ENCODE measurements at regions not wholly inside any gene's neighbourhood (a gene's known extent, or its start where the extent isn't known, plus 50 kb on each side); places are given as distances from the start of the nearest gene placed in this dataset.

DNA sequence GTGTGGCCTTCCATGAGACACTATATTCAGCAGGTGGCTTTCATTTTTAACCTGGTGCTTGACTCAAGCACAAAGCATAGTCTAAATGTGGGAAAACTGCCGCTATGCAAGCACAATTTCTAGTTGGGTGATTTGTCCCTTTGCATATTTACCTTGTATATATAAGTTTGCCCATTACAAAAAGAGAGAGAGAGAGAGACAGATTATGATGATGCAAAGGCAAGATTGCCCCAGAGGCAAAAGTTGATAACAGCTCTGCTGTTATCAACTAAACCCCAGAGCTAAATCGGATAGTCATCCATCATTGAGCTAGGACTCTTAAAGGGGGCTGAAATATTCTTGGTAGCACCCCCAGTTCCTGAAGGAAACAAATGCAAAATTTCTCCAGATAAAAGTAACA is 141.5 kb downstream of the AQP9 start:
- DNase-seq (no peak), ATAC-seq (no peak)
- peaks cover 43% of the 10 kb centered on the region for H3K27me3 Mint-ChIP-seq
- H3K9me3 ChIP-seq (ENCODE audit: control insufficient read depth, low read length, poor library complexity, severe bottlenecking), result no peaks in the 10 kb centered on the region
- no peak overlapping the region for H3K4me3 Mint-ChIP-seq
- H3K4me1 Mint-ChIP-seq, result no peaks in the 10 kb centered on the region
- H3K27ac Mint-ChIP-seq, result no peak overlapping the region
- H3K36me3 Mint-ChIP-seq (ENCODE audit: low read depth), result peaks cover 7% of the 10 kb centered on the region

DNA sequence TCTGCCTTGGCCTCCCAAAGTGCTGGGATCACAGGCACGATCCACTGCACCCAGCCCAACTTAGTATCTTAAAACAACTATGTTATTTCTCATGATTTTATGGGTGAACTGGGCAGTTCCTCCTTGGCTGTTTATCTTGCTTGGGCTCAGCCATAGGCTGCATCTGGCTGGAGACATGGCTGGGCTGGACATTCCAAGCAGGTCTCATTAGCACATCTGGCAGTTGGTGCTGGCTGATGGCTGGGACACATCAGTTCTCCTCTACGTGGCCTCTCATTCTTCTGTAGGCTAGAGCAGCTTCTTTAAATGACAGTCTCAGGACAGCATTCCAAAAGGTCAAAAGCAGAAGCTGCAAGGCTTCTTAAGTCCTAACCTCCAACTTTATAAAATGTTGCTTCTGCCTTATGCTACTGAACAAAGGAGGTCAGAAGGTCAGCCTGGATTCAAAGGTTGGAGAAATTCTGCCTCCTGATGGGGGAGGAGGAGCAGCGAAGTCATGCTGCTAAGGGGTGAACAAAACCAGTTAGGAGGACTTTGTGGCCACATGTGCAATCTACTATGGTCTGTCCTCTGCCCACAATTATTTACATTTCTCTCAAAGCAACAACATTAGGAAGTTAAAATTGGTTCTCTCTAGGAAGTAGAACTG is 144.0 kb downstream of the AQP9 start:
- Mint-ChIP-seq H3K4me3 (no peak overlapping the region), H3K4me1 (no peaks in the 10 kb centered on the region), H3K27ac (no peak overlapping the region), H3K27me3 (peaks cover 38% of the 10 kb centered on the region), H3K36me3 (ENCODE audit: low read depth) (peaks cover 7% of the 10 kb centered on the region)
- no peak for DNase-seq
- H3K9me3 ChIP-seq (ENCODE audit: control insufficient read depth, low read length, poor library complexity, severe bottlenecking), result no peaks in the 10 kb centered on the region
- no peak for ATAC-seq

DNA sequence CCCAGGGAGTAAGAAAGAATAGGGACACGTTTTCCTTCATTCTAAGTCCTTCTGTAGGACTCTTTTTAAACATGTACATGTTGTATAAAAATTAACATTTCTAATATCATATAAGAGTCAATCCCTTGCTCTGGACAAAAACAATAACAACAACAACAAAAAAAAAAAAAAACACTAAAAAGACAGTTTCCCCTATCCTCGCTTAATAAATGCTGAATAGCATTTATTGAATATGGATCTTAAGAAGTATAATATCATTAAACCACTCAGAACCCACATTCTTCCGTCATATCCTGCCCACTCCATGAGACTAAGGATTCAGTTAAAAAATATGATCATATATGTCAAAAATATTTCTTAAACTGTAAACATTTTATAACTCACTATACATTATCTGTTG is 145.1 kb downstream of the AQP9 start:
- Mint-ChIP-seq H3K4me3 (no peak overlapping the region), H3K27me3 (peaks cover 31% of the 10 kb centered on the region), H3K36me3 (ENCODE audit: low read depth) (peaks cover 7% of the 10 kb centered on the region), H3K27ac (no peak overlapping the region), H3K4me1 (no peaks in the 10 kb centered on the region)
- ATAC-seq (no peak), DNase-seq (no peak)
- no peaks in the 10 kb centered on the region for H3K9me3 ChIP-seq (ENCODE audit: control insufficient read depth, low read length, poor library complexity, severe bottlenecking)

DNA sequence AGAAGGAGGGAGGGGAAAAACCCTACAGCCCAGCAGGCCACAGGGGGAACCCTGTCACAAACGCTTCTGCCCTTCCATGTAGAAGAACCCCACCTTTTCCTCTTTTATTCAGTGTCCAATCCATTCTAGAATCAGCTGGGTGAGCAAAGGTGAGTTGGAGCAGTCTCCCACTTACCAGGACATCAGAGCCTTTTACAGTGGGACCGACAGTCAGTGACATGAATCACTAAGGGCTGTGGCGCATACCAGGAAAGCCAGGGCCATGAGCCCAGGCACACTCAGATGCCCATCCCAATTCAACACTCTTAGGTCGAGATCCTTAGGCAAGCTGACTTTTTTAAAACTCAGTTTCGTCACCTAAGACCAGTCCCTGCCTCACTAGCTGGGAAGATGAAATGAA is 146.1 kb downstream of the AQP9 start:
- H3K27ac Mint-ChIP-seq, result no peak overlapping the region
- DNase-seq (no peak), ATAC-seq (no peak)
- peaks cover 24% of the 10 kb centered on the region for H3K27me3 Mint-ChIP-seq
- no peaks in the 10 kb centered on the region for H3K4me1 Mint-ChIP-seq
- H3K36me3 Mint-ChIP-seq (ENCODE audit: low read depth), result peaks cover 7% of the 10 kb centered on the region
- H3K9me3 ChIP-seq (ENCODE audit: control insufficient read depth, low read length, poor library complexity, severe bottlenecking), result no peaks in the 10 kb centered on the region
- no peak overlapping the region for H3K4me3 Mint-ChIP-seq

DNA sequence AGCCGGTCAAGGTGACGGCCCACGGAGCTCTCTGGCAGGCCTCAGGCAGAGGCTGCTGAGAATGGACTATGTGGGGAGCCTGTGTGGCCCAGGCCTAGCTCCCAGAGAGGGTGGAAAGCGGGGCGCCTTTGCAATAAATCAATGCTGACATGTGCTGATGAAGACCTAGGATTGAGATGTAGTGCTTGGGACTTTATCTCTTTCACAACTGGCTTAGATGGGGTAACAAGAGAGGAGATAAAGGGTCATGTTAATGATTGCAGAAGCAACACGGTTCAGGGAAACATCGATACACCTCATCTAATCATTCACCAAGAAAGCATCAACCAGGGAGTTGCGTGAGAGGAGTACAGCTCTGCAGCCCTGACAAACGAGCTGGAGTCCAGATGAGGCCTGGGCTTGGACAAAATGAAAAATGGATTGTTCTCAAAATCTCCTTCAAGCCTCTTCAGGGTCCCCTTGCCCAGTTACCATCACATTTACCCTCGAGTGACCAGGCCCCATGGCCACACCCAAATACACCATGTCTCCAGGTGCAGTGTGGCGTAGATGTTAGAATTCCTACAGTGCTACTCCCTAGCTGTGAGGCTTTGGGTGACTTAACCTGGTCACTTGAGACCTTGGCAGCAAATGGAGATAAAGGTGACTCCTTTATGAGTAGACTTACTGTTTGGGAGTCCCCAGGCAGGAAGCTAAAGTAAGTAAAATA is 146.4 kb upstream of the LIPC start:
- peaks cover 15% of the 10 kb centered on the region for H3K27me3 Mint-ChIP-seq
- no peak for DNase-seq
- H3K4me3 Mint-ChIP-seq, result no peak overlapping the region
- ATAC-seq, result no peak
- no peak overlapping the region for H3K27ac Mint-ChIP-seq
- H3K9me3 ChIP-seq (ENCODE audit: control insufficient read depth, low read length, poor library complexity, severe bottlenecking), result no peaks in the 10 kb centered on the region
- H3K36me3 Mint-ChIP-seq (ENCODE audit: low read depth), result peaks cover 7% of the 10 kb centered on the region
- no peaks in the 10 kb centered on the region for H3K4me1 Mint-ChIP-seq

DNA sequence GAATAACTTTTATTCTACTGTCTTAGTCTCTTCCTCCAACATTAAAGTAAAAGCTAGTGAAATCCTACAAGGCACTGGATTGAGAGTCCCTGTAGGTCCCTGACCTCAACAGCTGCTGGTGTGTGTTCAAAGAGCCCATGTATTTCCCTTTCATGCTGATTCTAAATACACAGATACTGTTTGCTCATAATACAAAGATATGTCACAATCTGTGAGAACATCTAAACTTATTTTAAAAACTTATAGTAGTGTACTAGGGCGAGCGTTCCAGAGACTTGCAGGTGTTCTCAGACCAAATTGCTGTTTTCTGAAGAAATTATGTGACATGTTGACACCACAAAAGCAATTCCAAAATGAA is 145.9 kb upstream of the LIPC start:
- no peak for ATAC-seq
- H3K36me3 Mint-ChIP-seq (ENCODE audit: low read depth), result peaks cover 7% of the 10 kb centered on the region
- H3K27me3 Mint-ChIP-seq, result peaks cover 10% of the 10 kb centered on the region
- H3K27ac Mint-ChIP-seq, result no peak overlapping the region
- no peak overlapping the region for H3K4me3 Mint-ChIP-seq
- H3K4me1 Mint-ChIP-seq, result peaks cover 3% of the 10 kb centered on the region
- no peak for DNase-seq
- H3K9me3 ChIP-seq (ENCODE audit: control insufficient read depth, low read length, poor library complexity, severe bottlenecking), result no peaks in the 10 kb centered on the region

DNA sequence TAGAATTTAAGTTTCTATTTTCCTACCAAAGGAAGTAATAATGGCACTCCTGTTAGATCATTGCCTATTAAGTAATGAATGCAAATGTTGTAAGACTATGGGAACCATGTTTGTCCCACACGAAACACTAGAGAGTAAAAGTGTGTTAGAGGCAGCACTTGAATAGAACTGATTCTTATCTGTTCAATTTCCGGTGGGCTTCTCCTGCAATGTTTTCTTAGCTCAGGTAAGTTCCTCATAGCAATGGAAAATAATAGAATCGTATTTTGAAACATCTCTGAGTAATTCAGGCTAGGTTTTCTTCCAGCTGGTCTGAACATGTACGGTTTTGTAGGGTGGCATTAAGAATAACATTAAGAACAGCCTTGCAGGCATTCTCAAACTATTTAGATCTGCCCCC is 145.3 kb upstream of the LIPC start:
- Mint-ChIP-seq H3K27ac (no peak overlapping the region), H3K4me3 (no peak overlapping the region)
- no peak for ATAC-seq

DNA sequence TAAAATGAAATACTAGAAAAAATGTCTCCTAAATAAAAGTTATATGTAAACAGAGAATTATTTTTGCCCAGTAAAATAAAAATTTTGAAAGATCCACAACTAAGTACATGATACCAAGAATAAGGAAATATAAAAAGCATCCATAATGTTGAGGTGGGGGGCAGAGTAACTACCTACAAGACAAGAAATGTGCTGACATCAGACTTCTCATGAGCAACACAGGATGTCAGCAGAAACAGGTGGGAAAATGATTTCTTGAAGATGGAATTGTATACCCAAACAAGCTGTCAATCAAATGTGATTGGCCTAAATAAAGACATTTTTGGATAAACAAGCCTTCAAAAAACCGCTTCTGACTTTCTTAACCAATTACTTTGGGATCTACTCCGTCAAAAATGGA is 143.9 kb upstream of the LIPC start:
- H3K4me3 Mint-ChIP-seq, result no peak overlapping the region

More for the DNA sequence above, 145.3 kb upstream of the LIPC start:
- Mint-ChIP-seq H3K27me3 (peaks cover 5% of the 10 kb centered on the region), H3K4me1 (peaks cover 3% of the 10 kb centered on the region), H3K36me3 (ENCODE audit: low read depth) (peaks cover 3% of the 10 kb centered on the region)
- no peak for DNase-seq
- H3K9me3 ChIP-seq (ENCODE audit: control insufficient read depth, low read length, poor library complexity, severe bottlenecking), result no peaks in the 10 kb centered on the region

DNA sequence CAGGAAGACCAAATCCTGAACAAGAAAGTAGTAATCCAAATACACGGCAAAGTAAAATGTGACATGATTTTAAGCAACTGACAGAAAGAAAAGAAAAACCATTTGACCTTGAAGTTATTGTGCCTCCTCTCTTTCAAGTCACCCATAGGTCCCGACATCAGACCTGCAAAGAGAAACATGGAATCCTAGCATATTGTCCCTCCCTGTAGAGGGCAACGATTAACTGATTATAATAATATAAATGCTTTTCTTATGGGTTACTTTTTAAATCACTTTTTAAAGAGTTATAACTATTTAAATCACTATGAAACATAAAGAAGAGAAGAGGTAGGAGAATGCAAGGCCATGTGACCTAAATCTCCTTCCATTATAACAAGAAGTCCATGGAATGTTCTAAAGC is 143.2 kb upstream of the LIPC start:
- H3K4me1 Mint-ChIP-seq, result peaks cover 3% of the 10 kb centered on the region
- no peak overlapping the region for H3K4me3 Mint-ChIP-seq
- ATAC-seq (no peak), DNase-seq (no peak)
- no peaks in the 10 kb centered on the region for H3K9me3 ChIP-seq (ENCODE audit: control insufficient read depth, low read length, poor library complexity, severe bottlenecking)
- peaks cover 4% of the 10 kb centered on the region for H3K27me3 Mint-ChIP-seq
- no peak overlapping the region for H3K27ac Mint-ChIP-seq
- peaks cover 3% of the 10 kb centered on the region for H3K36me3 Mint-ChIP-seq (ENCODE audit: low read depth)

More for the DNA sequence above, 143.9 kb upstream of the LIPC start:
- peaks cover 3% of the 10 kb centered on the region for H3K36me3 Mint-ChIP-seq (ENCODE audit: low read depth)
- H3K27me3 Mint-ChIP-seq, result peaks cover 5% of the 10 kb centered on the region
- no peaks in the 10 kb centered on the region for H3K9me3 ChIP-seq (ENCODE audit: control insufficient read depth, low read length, poor library complexity, severe bottlenecking)
- peaks cover 3% of the 10 kb centered on the region for H3K4me1 Mint-ChIP-seq
- ATAC-seq, result no peak
- DNase-seq, result no peak
- H3K27ac Mint-ChIP-seq, result no peak overlapping the region

DNA sequence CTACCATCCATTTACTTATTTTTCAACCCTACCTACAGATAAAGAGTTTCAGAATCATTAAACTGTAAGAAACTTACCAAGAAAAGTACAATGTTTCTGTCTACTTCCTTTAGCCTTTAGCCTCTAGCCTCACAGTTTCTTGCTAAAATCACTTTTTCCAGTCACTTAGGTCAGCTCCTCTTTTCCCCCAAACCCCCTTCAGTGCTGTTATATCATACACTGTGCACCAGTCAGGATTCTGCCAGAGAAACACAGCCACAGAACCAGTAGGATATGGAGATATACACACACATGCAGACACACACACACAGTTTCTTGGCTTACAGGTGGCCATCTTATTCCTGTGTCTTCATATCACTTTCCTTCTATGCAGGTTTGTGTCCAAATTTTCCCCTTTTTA is 139.9 kb upstream of the LIPC start:
- Mint-ChIP-seq H3K27ac (no peak overlapping the region), H3K27me3 (no peaks in the 10 kb centered on the region), H3K36me3 (ENCODE audit: low read depth) (no peaks in the 10 kb centered on the region), H3K4me1 (peaks cover 3% of the 10 kb centered on the region), H3K4me3 (no peak overlapping the region)
- DNase-seq (no peak), ATAC-seq (no peak)
- no peaks in the 10 kb centered on the region for H3K9me3 ChIP-seq (ENCODE audit: control insufficient read depth, low read length, poor library complexity, severe bottlenecking)

DNA sequence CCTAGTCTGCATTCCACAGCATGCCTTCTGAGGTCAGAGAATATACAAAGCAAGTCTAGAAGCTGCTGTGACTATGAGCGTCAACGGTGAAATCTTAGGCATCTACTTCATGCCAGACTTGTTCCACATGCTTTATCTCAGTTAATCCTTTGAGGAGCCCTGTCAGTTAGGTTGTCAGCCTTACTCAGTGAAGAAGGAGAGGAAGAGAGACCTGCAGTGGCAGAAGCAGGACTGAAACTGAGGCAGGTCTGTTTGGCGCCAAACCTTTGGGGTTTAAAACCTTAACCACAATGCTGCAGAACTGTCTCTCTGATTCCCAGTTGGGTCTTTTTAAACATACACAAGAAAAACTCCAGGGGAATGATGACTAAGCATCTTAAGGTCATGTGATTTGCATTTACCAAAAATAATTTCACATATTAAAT is 139.0 kb upstream of the LIPC start:
- DNase-seq, result no peak
- Mint-ChIP-seq H3K27me3 (no peaks in the 10 kb centered on the region), H3K36me3 (ENCODE audit: low read depth) (no peaks in the 10 kb centered on the region), H3K4me1 (peaks cover 3% of the 10 kb centered on the region), H3K4me3 (no peak overlapping the region), H3K27ac (no peak overlapping the region)
- no peak for ATAC-seq
- H3K9me3 ChIP-seq (ENCODE audit: control insufficient read depth, low read length, poor library complexity, severe bottlenecking), result no peaks in the 10 kb centered on the region

DNA sequence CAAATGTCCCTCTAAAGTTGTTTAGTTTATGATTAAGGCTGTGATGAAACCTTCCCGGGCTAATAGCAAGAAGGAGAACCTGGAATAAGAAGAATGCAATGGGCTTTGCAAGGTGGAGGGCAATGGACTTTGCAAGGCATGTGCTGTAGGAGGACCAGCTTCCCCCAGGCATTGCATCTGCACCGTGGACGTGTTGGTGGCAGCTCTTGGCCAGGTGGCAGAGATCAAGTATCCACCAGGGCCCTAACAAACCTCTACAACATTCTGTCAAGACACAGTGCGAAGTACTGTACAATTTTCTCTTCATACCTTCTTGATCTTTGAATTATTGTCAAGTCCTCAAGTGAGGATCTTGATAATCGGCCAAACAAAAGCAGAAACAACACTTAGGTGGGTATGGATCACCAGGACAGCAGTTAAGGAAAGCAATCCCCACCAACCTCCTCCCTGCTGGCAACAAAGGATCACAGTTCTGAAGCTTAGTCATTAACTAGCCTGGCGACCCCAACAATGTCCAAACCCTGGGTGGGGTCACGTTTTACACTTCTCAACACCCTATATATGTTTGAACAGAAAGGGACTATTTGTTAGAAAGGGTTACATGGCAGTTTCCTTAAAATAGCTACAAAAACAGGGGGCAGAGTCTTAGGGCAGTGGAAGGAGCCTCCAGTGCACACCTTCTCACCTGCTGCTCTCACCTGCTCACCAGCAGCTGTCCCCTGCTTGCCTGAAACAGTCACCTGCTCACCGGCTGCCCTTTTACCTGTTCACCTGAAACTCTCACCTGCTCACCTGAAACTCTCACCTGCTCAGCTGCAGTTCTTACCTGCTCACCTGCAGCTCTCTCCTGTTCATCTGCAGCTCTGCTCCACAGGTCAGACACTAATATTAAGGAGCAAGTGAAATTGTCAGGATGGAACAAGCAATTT is 137.9 kb upstream of the LIPC start:
- peaks cover 7% of the 10 kb centered on the region for H3K27me3 Mint-ChIP-seq
- DNase-seq (no peak), ATAC-seq (no peak)
- H3K4me3 Mint-ChIP-seq, result no peak overlapping the region
- H3K9me3 ChIP-seq (ENCODE audit: control insufficient read depth, low read length, poor library complexity, severe bottlenecking), result no peaks in the 10 kb centered on the region
- H3K36me3 Mint-ChIP-seq (ENCODE audit: low read depth), result no peaks in the 10 kb centered on the region
- peaks cover 3% of the 10 kb centered on the region for H3K4me1 Mint-ChIP-seq
- H3K27ac Mint-ChIP-seq, result no peak overlapping the region

DNA sequence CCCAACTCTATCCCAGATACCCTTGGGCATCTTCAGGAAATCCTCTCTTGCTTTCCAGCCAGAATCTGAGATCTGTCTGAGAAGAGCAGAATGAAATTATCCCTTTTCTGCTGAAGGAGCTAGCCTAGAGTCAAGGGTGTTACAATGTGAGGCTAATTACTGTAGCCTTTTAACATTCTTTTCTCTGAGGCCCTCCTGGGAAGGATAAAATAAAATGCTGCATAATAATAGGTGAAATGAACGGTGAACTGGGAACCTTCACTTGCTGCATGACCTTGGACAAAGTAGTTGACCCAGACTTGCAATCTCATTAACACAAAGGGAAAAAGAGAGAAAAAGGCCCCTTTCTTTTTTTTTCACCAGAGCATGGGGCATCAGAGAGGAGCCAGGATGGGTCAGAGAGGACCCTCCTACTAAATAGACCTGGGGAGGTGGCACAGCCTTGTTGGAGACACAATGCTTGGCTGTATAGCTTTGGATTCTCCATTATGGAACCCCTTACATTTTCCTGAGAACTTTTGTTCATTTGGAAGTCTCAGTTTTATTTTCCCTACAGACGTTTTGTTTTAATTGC is 137.0 kb upstream of the LIPC start:
- peaks cover 3% of the 10 kb centered on the region for H3K4me1 Mint-ChIP-seq
- no peak overlapping the region for H3K4me3 Mint-ChIP-seq
- ATAC-seq (no peak), DNase-seq (no peak)
- H3K9me3 ChIP-seq (ENCODE audit: control insufficient read depth, low read length, poor library complexity, severe bottlenecking), result no peaks in the 10 kb centered on the region
- H3K36me3 Mint-ChIP-seq (ENCODE audit: low read depth), result no peaks in the 10 kb centered on the region
- no peak overlapping the region for H3K27ac Mint-ChIP-seq
- H3K27me3 Mint-ChIP-seq, result peaks cover 7% of the 10 kb centered on the region

Data from T-helper 17 cell (primary cell).